Limb (tissue), 2 donors: ENCODE measurements at regions not wholly inside any gene's neighbourhood (a gene's known extent, or its start where the extent isn't known, plus 50 kb on each side); places are given as distances from the start of the nearest gene placed in this dataset.
"Not testable (repeated sequence)": the region's sequence is repeated elsewhere in the genome, so short reads cannot be mapped to it uniquely, and the experiment has no call there.

Source experiments
- DNase-seq, 2 donors: peaks; one replicate each; pipeline ENCODE4 v3.0.0-alpha.2; 2016; ENCODE audit errors: extremely low spot score in 2 of 2

- no peak for DNase-seq
Measured at GRCh38 chr13:84591444-84591843, 709.2 kb upstream of the SLITRK1 start.

- DNase-seq, result no peak
Measured at GRCh38 chr13:84590663-84591062, 708.4 kb upstream of the SLITRK1 start.

DNA sequence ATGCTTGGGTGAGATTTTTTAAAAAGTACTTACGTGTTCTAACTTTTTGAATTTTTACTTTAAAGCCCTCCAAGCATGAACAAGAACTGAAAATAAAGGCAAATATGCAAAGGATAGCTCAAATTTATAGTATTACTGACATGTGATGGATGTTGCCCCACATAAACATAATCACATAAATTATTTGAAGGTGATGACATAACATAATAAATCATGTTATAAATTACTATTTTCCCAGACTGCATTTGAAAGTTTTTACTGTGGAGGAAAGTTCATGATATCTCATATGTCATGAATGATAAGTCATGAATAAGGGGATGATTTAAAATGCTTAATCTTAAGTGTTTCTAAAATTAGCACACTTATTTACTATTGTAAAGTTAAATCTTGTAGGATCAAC, 705.7 kb upstream of the SLITRK1 start:
- no peak for DNase-seq

- DNase-seq, result not testable (repeated sequence)
Measured at GRCh38 chr13:84579901-84580300, 697.6 kb upstream of the SLITRK1 start.

- DNase-seq, result peak in 1 of 2 donors; percentile 21
Measured at GRCh38 chr13:84574851-84575250, 692.6 kb upstream of the SLITRK1 start.

GRCh38 chr13:84571264-84571663, 689.0 kb upstream of the SLITRK1 start:
- DNase-seq, result no peak

DNA sequence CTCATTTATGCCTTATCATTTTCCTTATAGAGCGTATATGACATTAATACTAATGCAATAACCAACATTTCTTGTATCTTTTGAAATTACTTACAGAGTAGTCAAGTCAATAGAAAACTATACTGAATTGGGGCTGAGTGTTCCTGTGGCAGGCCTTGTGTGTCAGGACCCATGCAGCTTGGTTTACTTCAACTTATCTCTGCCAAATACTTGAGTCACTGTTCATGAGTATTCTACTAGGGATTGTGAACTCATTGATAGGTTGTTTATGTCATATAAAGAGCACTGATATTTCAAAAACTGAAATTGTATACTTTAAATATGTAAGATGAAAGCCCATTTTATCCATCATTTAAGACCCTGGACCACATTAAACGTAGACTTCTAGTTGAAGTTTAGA, 688.6 kb upstream of the SLITRK1 start:
- no peak for DNase-seq

DNA sequence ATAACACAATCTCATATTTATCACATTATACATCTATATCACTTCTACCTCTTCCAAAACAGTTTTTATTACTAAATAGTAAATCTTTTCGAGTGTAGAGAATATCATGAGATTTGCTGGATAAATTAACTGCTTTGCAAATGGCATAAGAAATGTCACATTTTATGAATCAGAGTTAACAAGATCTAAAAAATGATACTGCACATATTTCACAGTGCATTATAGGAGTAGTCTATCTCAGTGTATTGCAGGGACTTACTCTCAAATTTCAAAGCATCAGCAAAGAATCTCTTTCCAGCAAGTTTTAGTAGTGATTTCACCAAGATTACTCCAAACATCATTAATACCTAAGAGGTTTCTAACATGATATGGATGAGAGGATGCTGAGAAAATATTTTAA, 687.1 kb upstream of the SLITRK1 start:
- no peak for DNase-seq

DNA sequence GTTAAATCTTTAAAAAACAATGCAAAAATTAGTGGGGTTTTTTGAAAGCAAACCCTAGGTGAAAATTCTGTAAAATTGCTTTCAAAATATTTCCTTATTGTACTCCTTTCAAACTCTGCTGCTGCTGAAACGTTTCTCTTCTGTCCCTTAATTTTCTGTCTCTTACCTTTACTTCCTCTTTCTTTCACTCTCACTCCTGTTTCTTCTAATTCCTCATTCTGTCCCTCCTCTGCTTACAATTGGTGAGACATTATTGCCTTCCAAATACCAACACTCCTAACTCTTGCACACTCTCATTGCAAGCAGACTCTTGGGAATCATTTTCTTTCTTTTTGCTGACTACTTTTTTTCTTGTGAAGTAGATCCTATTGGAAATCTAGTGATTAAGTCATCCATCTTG, 685.6 kb upstream of the SLITRK1 start:
- DNase-seq, result no peak

DNA sequence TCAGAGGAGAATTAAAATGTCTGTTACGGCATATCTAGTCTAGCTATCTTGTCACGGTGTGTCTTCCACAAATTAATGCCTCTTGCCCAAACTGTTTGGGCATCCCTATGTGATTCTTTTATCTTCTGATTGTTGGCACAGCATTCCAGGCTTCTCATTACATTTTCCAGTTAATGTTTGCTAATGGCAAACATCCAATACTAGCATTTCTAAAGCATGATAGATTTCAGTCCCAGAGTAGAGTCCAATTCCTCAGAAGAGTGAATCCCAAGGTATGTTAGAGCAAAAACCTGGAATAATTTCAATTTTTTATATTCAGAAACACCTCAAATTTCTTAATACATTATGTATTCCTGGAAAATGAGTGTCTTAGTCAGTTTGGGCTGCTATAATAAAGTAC, 684.5 kb upstream of the SLITRK1 start:
- DNase-seq, result no peak

DNA sequence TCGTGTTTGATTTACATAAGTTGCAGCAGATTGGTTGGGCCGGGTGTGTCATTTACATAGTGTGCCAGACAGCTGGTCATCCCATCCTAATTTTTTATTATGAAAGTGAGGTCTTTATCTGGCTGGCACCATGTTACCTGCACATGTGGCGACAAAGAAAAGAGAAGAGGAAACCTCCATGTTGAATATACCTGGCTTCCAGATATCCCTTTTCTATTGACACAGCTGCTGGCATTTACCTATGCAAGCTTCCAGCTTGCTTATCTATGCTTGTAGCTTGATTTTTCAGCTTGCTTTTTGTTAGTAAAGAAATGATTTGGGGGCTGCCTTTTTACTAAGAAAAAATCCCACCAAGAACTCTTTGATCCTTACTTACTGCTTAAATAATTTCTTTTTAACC, 681.3 kb upstream of the SLITRK1 start:
- DNase-seq, result no peak

GRCh38 chr13:84553227-84553626, 671.0 kb upstream of the SLITRK1 start:
- DNase-seq, result no peak

- DNase-seq, result no peak
Measured at GRCh38 chr13:84543962-84544361, 661.7 kb upstream of the SLITRK1 start.

DNA sequence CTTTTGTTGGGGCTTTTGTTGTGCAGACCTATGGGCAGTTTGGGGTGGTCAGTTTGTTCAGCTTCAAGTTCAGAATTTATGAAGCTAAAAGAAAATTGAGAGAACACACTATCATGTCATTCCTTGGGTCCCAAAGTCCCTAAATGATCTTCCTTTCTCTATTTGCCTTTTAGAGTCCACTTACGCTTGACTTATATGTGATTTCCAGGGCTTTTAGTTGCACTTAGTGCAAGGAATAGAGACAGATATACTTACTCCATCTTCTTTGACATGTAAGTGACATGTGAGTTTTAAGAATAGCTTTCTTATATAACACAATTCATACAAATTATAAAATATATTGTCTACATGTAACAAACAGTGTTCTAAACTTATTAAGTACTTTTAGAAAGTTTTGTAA, 660.1 kb upstream of the SLITRK1 start:
- DNase-seq, result no peak

DNA sequence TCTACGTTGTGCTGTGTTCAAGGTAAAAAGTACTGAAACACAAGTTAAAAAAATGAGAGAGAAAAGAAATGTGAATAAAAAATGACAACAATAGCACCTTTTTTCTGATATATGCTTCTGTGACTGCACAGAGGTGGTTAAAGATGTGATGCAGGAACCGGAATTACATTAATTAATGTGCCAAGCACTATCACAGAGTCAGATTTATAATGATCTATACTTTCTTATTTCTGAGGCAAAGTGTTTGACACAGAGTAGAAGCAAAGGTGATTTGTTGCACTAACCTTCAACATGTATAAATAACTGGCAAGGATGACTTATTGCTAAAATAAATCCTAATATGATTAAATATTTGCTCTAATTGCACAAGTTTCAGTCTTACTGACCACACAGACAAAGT, 654.6 kb upstream of the SLITRK1 start:
- DNase-seq, result no peak

- DNase-seq, result no peak
Measured at GRCh38 chr13:84528408-84529070, 646.3 kb upstream of the SLITRK1 start.

DNA sequence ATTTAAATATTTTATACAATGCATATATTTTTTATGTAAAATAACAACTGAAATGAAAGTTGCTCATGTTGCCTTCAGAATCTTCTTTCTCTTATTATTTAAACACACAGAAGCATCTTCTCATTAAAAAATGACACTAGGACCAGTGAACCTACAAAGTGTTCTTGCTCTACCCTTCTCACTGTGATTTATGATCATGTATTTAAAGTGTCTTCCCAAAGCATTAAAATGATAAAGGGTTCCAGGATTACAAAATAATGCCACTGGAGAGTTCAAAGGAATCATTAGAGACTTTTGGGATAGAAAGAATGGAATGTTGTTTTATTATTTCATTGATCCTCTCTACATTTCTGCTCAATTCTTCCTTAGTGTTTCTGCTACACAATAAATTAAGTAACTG, 643.6 kb upstream of the SLITRK1 start:
- DNase-seq, result no peak

DNA sequence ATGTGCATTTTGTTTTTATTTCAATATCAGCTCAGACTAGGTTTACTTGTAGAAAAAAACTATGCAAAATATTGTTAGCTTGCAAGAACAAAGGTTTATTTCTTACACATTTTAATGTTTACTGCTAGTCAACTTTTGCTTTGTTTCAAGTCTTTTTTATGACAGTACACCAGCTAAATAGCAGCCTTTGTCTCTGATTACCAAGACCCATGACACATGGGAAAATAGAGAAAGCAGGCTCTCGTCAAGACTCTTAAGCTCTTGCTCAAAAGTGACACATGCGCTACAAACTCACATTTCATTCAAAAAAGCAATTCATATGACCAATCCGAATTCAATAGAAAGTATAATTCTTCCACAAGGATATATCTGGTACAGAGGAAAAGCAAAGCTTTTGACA, 642.3 kb upstream of the SLITRK1 start:
- DNase-seq, result no peak

GRCh38 chr13:84500016-84500415, 617.7 kb upstream of the SLITRK1 start:
- DNase-seq, result no peak

- no peak for DNase-seq
Measured at GRCh38 chr13:84497613-84498012, 615.3 kb upstream of the SLITRK1 start.

DNA sequence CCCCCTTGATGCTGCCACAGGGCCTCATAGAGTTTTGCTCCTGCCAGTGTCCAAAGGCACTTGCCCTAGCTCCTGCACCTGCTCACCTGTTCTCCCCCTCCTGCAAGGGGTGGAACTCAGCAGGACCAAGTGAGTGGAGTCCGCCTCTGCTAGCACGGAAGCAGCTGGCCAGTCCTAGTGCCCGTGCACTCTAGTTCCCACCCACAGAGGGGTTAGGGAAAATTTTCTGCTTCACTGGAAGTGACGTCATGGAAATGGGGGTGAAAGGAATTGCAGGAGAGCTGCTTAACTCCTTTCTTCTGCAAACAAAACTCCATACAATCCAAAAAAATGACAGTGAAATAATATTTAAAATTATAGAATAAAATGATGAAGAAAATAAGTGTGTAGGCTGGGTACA, 609.7 kb upstream of the SLITRK1 start:
- no peak for DNase-seq

- DNase-seq, result no peak
Measured at GRCh38 chr13:84487752-84488151, 605.5 kb upstream of the SLITRK1 start.

DNA sequence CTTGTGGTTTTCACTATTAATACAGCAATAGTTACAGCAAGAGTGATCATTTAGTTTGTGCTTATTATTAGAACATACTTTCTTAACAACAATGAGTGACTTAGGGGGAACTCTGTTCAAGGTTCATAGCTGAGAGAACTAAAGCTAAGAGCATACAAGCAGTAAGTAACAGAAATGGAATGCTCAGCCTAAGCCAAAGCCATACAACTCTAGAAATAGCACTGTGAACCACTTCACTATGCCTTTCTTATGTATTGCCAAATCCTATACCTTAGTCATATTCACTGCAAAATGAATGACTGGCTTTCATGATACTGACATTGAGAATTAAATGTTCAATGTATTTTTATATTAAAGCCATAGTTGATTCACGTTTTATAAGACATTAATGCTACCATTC, 599.7 kb upstream of the SLITRK1 start:
- DNase-seq, result no peak

DNA sequence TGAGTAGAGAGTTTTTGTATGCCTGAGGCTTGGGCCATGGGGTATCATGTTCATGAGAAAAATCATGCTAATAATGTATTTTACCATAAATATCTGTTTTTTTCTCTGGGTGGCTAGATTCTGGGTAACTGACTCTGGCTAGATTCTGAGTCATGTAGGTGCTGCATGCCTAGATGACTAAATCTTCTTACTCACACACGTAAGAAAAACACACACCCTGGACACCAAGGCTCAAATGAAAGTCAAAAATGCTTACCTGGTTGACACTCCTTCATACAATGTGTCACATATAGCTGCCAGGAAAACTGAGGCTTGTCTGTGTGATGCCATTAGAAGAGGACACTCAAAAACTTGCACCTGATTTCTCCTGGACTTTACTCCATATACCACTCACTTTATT, 597.4 kb upstream of the SLITRK1 start:
- DNase-seq, result no peak
